HG03159 (cell line): ENCODE measurements at regions not wholly inside any gene's neighbourhood (a gene's known extent, or its start where the extent isn't known, plus 50 kb on each side); places are given as distances from the start of the nearest gene placed in this dataset.
"Not testable (repeated sequence)": the region's sequence is repeated elsewhere in the genome, so short reads cannot be mapped to it uniquely, and the experiment has no call there.

Source experiments
- ATAC-seq: cut with Tn5 transposase; IDR thresholded peaks from one replicate; pipeline ENCODE4 v1.9.1; 2021; ENCODE audit warnings: mild to moderate bottlenecking, moderate library complexity; ENCODE audit not compliant: unreplicated experiment

- no peak for ATAC-seq
Measured at GRCh38 chr15:53218666-53219580, 428.8 kb upstream of the ONECUT1 start.

- ATAC-seq: no peak
Measured at GRCh38 chr15:53216036-53216435, 425.9 kb upstream of the ONECUT1 start.

GRCh38 chr15:53213336-53213735, 423.2 kb upstream of the ONECUT1 start:
- no peak for ATAC-seq

GRCh38 chr15:53212785-53213184, 422.6 kb upstream of the ONECUT1 start:
- no peak for ATAC-seq

GRCh38 chr15:53210653-53211052, 420.5 kb upstream of the ONECUT1 start:
- no peak for ATAC-seq

GRCh38 chr15:53209396-53210042, 419.4 kb upstream of the ONECUT1 start:
- no peak for ATAC-seq

- ATAC-seq: no peak
Measured at GRCh38 chr15:53208751-53209150, 418.6 kb upstream of the ONECUT1 start.

GRCh38 chr15:53203454-53203853, 413.3 kb upstream of the ONECUT1 start:
- ATAC-seq: no peak

GRCh38 chr15:53202876-53203275, 412.7 kb upstream of the ONECUT1 start:
- ATAC-seq: no peak

GRCh38 chr15:53197426-53197839, 407.3 kb upstream of the ONECUT1 start:
- no peak for ATAC-seq

GRCh38 chr15:53196788-53197187, 406.7 kb upstream of the ONECUT1 start:
- no peak for ATAC-seq

GRCh38 chr15:53196242-53196641, 406.1 kb upstream of the ONECUT1 start:
- ATAC-seq: no peak

GRCh38 chr15:53193149-53193548, 403.0 kb upstream of the ONECUT1 start:
- no peak for ATAC-seq

GRCh38 chr15:53189860-53190259, 399.7 kb upstream of the ONECUT1 start:
- no peak for ATAC-seq

- ATAC-seq: not testable (repeated sequence)
Measured at GRCh38 chr15:53183449-53183848, 393.3 kb upstream of the ONECUT1 start.

GRCh38 chr15:53171571-53171970, 381.4 kb upstream of the ONECUT1 start:
- ATAC-seq: no peak

- ATAC-seq: no peak
Measured at GRCh38 chr15:53166684-53167201, 376.6 kb upstream of the ONECUT1 start.

- ATAC-seq: no peak
Measured at GRCh38 chr15:53165988-53166683, 376.0 kb upstream of the ONECUT1 start.

GRCh38 chr15:53160092-53160704, 370.1 kb upstream of the ONECUT1 start:
- no peak for ATAC-seq

- no peak for ATAC-seq
Measured at GRCh38 chr15:53159458-53159857, 369.3 kb upstream of the ONECUT1 start.

GRCh38 chr15:53158995-53159394, 368.9 kb upstream of the ONECUT1 start:
- ATAC-seq: no peak
